Hepatocyte (in vitro differentiated cells): ENCODE measurements at regions not wholly inside any gene's neighbourhood (a gene's known extent, or its start where the extent isn't known, plus 50 kb on each side); places are given as distances from the start of the nearest gene placed in this dataset.

Experiments
- DNase-seq: peaks from one replicate; pipeline ENCODE4 v3.0.0-alpha.2; 2016; ENCODE audit warnings: low spot score
- H2AFZ ChIP-seq: fragments of 200-600 bp; sonication (generic); 2 replicates; pipeline ENCODE4 v1.6.0; 2016; ENCODE audit warnings: antibody characterized with exemption, mild to moderate bottlenecking
- H3K27ac ChIP-seq: fragments of 200-600 bp; sonication (generic); 2 replicates; pipeline ENCODE4 v1.5.1; 2016; ENCODE audit warnings: mild to moderate bottlenecking
- H3K27me3 ChIP-seq: fragments of 200-600 bp; sonication (generic); 2 replicates; pipeline ENCODE4 v1.6.1; 2016
- H3K36me3 ChIP-seq: fragments of 200-600 bp; sonication (generic); replicated peaks from 2 replicates; pipeline ENCODE4 v1.5.1; 2016; ENCODE audit warnings: low read depth; ENCODE audit not compliant: insufficient read depth
- H3K4me1 ChIP-seq: fragments of 200-600 bp; sonication (generic); 2 replicates; pipeline ENCODE4 v1.5.1; 2016; ENCODE audit warnings: mild to moderate bottlenecking, moderate library complexity; ENCODE audit not compliant: insufficient read depth
- H3K4me2 ChIP-seq: fragments of 200-600 bp; sonication (generic); 2 replicates; pipeline ENCODE4 v1.6.0; 2016
- H3K4me3 ChIP-seq: fragments of 200-600 bp; sonication (generic); 2 replicates; pipeline ENCODE4 v1.5.1; 2016; ENCODE audit warnings: mild to moderate bottlenecking
- H3K79me2 ChIP-seq: fragments of 200-600 bp; sonication (generic); 2 replicates; pipeline ENCODE4 v1.6.0; 2017; ENCODE audit warnings: mild to moderate bottlenecking
- H3K9me2 ChIP-seq: fragments of 200-600 bp; sonication (generic); replicated peaks from 2 replicates; pipeline ENCODE4 v1.6.0; 2017; ENCODE audit warnings: mild to moderate bottlenecking; ENCODE audit not compliant: insufficient read depth
- H3K9me3 ChIP-seq: fragments of 200-600 bp; sonication (generic); 2 replicates; pipeline ENCODE4 v1.5.1; 2016; ENCODE audit warnings: low read depth, mild to moderate bottlenecking
- H4K20me1 ChIP-seq: fragments of 200-600 bp; sonication (generic); 2 replicates; pipeline ENCODE4 v1.6.0; 2016; ENCODE audit warnings: mild to moderate bottlenecking; ENCODE audit not compliant: insufficient read depth, poor library complexity, severe bottlenecking
- CTCF ChIP-seq: fragments of 200-600 bp; sonication (generic); IDR thresholded peaks from 2 replicates; pipeline ENCODE4 v1.5.1; 2016; ENCODE audit warnings: antibody characterized with exemption, mild to moderate bottlenecking; ENCODE audit not compliant: poor library complexity
- EZH2 ChIP-seq: fragments of 200-600 bp; sonication (generic); IDR thresholded peaks from 2 replicates; pipeline ENCODE4 v1.6.1; 2016; ENCODE audit warnings: antibody characterized with exemption, mild to moderate bottlenecking, borderline replicate concordance
- EZH2phosphoT487 ChIP-seq: fragments of 200-600 bp; sonication (generic); IDR thresholded peaks from one replicate; pipeline ENCODE4 v1.6.1; 2018; ENCODE audit warnings: antibody characterized with exemption, mild to moderate bottlenecking, low read depth, moderate library complexity; ENCODE audit not compliant: unreplicated experiment, severe bottlenecking
- WGBS: methylation state at CpG from one replicate; pipeline ENCODE4 v1.1.6; 2016; ENCODE audit warnings: low lambda C conversion rate; ENCODE audit errors: missing lambda C conversion rate; 5-methylcytosine and 5-hydroxymethylcytosine counted together

GRCh38 chr20:52592567-52592966, 379.6 kb upstream of the TSHZ2 start:
- H3K79me2 ChIP-seq: no peaks in the 10 kb centered on the region
- no peak overlapping the region for H3K4me2 ChIP-seq
- H3K4me1 ChIP-seq: no peaks in the 10 kb centered on the region
- no peak overlapping the region for H2AFZ ChIP-seq
- no peaks in the 10 kb centered on the region for H3K36me3 ChIP-seq
- TF ChIP-seq CTCF: no peak
- H3K9me3 ChIP-seq: no peaks in the 10 kb centered on the region
- H3K9me2 ChIP-seq: no peaks in the 10 kb centered on the region
- no peak overlapping the region for H3K27ac ChIP-seq
- no peaks in the 10 kb centered on the region for H4K20me1 ChIP-seq
- DNase-seq: no peak
- WGBS: 93% methylated on average over 3 of the region's 3 CpGs
- no peaks in the 10 kb centered on the region for H3K27me3 ChIP-seq
- H3K4me3 ChIP-seq: no peak overlapping the region

GRCh38 chr20:52590100-52590499, 382.1 kb upstream of the TSHZ2 start:
- Histone ChIP-seq H3K36me3 (no peaks in the 10 kb centered on the region), H3K27me3 (no peaks in the 10 kb centered on the region), H3K4me2 (no peak overlapping the region), H2AFZ (no peak overlapping the region), H3K4me3 (no peak overlapping the region), H3K27ac (no peak overlapping the region), H4K20me1 (no peaks in the 10 kb centered on the region), H3K4me1 (no peaks in the 10 kb centered on the region), H3K9me2 (no peaks in the 10 kb centered on the region), H3K9me3 (no peaks in the 10 kb centered on the region), H3K79me2 (no peaks in the 10 kb centered on the region)
- 80% methylated on average over 2 of the region's 2 CpGs for WGBS
- no peak for DNase-seq
- no peak for TF ChIP-seq EZH2
- no peak for TF ChIP-seq EZH2phosphoT487

GRCh38 chr20:52589251-52589812, 382.8 kb upstream of the TSHZ2 start:
- WGBS: 65% methylated on average over 3 of the region's 3 CpGs
- no peaks in the 10 kb centered on the region for H4K20me1 ChIP-seq

GRCh38 chr20:52586660-52587059, 385.5 kb upstream of the TSHZ2 start:
- DNase-seq: no peak
- Histone ChIP-seq H3K4me1 (no peaks in the 10 kb centered on the region), H3K4me2 (no peak overlapping the region), H4K20me1 (no peaks in the 10 kb centered on the region), H3K36me3 (no peaks in the 10 kb centered on the region), H3K4me3 (no peak overlapping the region), H3K27ac (no peak overlapping the region), H3K9me2 (no peaks in the 10 kb centered on the region), H3K27me3 (no peaks in the 10 kb centered on the region), H3K79me2 (no peaks in the 10 kb centered on the region), H3K9me3 (no peaks in the 10 kb centered on the region), H2AFZ (no peak overlapping the region)
- TF ChIP-seq CTCF: no peak
- TF ChIP-seq EZH2: no peak
- TF ChIP-seq EZH2phosphoT487: no peak

More at GRCh38 chr20:52589251-52589812, 382.8 kb upstream of the TSHZ2 start:
- no peaks in the 10 kb centered on the region for H3K27me3 ChIP-seq
- H3K27ac ChIP-seq: no peak overlapping the region
- no peak overlapping the region for H3K4me2 ChIP-seq
- no peaks in the 10 kb centered on the region for H3K79me2 ChIP-seq
- TF ChIP-seq EZH2phosphoT487: no peak
- no peak for TF ChIP-seq EZH2
- no peak for TF ChIP-seq CTCF
- H3K4me1 ChIP-seq: no peaks in the 10 kb centered on the region
- H3K9me2 ChIP-seq: no peaks in the 10 kb centered on the region
- H3K36me3 ChIP-seq: no peaks in the 10 kb centered on the region
- DNase-seq: no peak
- no peak overlapping the region for H2AFZ ChIP-seq
- no peak overlapping the region for H3K4me3 ChIP-seq
- H3K9me3 ChIP-seq: no peaks in the 10 kb centered on the region
